Right lobe of liver (tissue), 4 donors: ENCODE measurements at regions not wholly inside any gene's neighbourhood (a gene's known extent, or its start where the extent isn't known, plus 50 kb on each side); places are given as distances from the start of the nearest gene placed in this dataset.

Experiments
- POLR2A ChIP-seq: fragments of 450-650 bp; IDR thresholded peaks from one replicate; pipeline ENCODE4 v1.6.1; 2017; ENCODE audit warnings: antibody characterized with exemption, mild to moderate bottlenecking
- TF ChIP-seq, protein P1 (sequence below), 4 donors: fragments of 200-600 bp in 3 of 4; fragments of 450-650 bp in 1 of 4; IDR thresholded peaks; one replicate each; pipeline versions ENCODE4 v1.5.1 to v1.8.0; 2016 to 2022; ENCODE audit warnings: antibody characterized with exemption in 4 of 4, mild to moderate bottlenecking in 2 of 4
- donor health status: DM: no; HTN: no; CAD: no.
- donor health status: DM: no; HTN: no; CAD: no.
- donor health status: DM: no; HTN: yes; CAD: no.

DNA sequence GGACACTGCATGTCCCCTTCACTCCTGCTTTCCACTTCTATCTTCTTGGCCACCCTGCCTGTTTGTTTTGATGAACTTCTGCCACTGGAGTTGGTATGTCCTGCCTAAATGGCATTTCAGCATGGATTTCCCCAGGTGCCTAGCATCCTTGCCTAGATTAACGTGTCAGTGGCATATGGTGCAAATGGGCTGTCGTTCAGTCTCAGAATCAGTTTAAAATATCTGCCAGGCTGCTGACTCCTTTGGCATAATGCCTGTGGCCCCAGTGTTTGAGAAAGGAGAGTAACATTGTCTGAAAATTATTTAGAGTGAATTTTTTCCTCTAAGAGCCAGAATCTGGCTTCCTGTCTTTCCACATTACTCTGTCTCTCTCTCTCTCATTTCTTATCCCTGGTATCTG, 64.9 kb upstream of the BARHL2 start:
- TF ChIP-seq, protein P1, sequence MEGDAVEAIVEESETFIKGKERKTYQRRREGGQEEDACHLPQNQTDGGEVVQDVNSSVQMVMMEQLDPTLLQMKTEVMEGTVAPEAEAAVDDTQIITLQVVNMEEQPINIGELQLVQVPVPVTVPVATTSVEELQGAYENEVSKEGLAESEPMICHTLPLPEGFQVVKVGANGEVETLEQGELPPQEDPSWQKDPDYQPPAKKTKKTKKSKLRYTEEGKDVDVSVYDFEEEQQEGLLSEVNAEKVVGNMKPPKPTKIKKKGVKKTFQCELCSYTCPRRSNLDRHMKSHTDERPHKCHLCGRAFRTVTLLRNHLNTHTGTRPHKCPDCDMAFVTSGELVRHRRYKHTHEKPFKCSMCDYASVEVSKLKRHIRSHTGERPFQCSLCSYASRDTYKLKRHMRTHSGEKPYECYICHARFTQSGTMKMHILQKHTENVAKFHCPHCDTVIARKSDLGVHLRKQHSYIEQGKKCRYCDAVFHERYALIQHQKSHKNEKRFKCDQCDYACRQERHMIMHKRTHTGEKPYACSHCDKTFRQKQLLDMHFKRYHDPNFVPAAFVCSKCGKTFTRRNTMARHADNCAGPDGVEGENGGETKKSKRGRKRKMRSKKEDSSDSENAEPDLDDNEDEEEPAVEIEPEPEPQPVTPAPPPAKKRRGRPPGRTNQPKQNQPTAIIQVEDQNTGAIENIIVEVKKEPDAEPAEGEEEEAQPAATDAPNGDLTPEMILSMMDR (IDR thresholded peaks at IDR 0.05), result no peak
- no peak for TF ChIP-seq POLR2A
